NCI-H146 (cell line): ENCODE measurements at regions not wholly inside any gene's neighbourhood (a gene's known extent, or its start where the extent isn't known, plus 50 kb on each side); places are given as distances from the start of the nearest gene placed in this dataset.
"Not testable (repeated sequence)": the region's sequence is repeated elsewhere in the genome, so short reads cannot be mapped to it uniquely, and the experiment has no call there.

Experiments used
- DNase-seq: peaks from one replicate; lab custom pipeline; 2025; lab: John Stamatoyannopoulos, UW

DNA sequence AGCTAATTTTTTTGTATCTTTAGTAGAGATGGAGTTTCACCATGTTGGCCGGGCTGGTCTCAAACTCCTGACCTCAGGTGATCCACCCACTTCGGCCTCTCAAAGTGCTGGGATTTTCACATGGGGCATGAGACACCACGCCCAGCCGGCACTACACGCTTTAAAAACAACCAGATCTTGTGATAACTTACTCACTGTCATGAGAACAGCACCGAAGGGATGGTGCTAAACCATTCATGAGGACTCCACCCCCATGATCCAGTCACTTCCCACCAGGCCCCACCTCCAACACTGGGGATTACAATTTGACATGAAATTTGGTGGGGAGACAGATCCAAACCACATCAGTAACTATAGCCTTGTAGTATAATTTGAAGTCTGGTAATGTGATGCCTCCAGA, 67.4 kb upstream of the ZNF169 start:
- not testable (repeated sequence) for DNase-seq

DNA sequence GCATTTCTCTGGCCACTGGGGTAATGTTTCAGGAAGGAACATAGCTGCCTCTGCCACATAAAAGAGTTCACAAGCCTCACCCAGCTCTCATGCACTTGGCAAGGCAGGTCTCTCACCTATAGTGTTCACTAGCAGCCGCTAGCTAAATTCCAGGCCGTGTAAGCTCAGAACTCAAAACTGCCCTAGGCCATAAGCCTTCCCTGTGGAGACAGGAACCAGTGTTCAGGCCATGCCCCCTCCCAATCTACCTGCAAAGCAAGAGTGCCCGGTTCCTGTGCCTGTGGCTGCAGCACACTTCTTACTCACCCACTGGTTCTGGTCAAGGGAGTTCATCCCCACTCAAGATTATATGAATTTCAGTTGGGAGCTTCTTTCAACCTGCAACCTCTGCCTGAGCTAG, 60.7 kb upstream of the ZNF169 start:
- no peak for DNase-seq

- no peak for DNase-seq
Observed at GRCh38 chr9:94199776-94200175, 59.3 kb upstream of the ZNF169 start.

GRCh38 chr9:94204174-94204573, 54.9 kb upstream of the ZNF169 start:
- no peak for DNase-seq

DNA sequence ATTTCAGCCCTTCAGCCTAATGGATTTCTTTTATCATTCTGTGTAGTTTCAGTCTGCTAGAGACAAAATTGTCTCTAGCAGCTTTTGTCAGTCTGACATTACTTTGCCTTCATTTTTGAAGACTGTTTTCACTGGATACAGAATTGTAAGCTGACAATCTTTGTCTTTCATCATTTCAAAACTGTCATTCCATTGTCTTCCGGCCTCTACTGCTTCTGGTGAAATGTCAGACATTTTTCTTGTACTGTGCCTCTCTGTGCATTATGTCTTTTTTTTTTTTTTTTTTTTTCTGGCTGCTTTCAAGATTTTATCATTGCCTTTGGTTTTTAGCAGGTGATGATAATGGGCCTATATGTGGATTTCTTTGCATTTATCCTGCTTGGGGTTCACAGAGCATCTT, 51.3 kb upstream of the ZNF169 start:
- DNase-seq, result no peak
